NCI-H526 treated with DMSO at 0.1 percent for 48 hours (cell line): ENCODE measurements at regions not wholly inside any gene's neighbourhood (a gene's known extent, or its start where the extent isn't known, plus 50 kb on each side); places are given as distances from the start of the nearest gene placed in this dataset.

Experiments used
- DNase-seq: peaks from one replicate; lab custom pipeline; 2025; lab: John Stamatoyannopoulos, UW

GRCh38 chr22:49586873-49587272 is 240.8 kb downstream of the BRD1 start:
- no peak for DNase-seq

DNA sequence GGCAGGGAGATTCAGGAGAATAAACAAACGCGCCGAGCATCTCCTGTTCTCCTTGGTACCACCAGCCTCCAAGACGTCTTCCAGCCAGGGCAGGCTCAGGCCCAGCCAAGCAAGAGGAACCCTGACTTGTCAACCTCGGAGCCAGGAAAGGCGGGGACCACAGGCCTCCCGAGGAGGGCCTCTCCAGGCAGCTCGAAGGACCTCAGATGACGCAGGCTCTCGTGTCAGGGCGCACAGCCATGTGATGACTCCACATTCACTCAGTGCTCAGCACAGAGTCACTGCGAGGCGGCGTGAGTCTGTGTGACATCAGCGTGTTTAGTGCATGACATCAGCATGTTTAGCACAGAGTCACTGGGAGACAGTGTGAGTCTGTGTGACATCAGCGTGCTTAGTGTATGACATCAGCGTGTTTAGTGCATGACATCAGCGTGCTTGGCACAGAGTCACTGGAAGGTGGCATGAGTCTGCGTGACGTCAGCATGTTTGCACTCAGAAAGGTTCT is 241.4 kb downstream of the BRD1 start:
- no peak for DNase-seq

- no peak for DNase-seq
These were observed 242.0 kb downstream of the BRD1 start for GRCh38 chr22:49585461-49586243.

DNA sequence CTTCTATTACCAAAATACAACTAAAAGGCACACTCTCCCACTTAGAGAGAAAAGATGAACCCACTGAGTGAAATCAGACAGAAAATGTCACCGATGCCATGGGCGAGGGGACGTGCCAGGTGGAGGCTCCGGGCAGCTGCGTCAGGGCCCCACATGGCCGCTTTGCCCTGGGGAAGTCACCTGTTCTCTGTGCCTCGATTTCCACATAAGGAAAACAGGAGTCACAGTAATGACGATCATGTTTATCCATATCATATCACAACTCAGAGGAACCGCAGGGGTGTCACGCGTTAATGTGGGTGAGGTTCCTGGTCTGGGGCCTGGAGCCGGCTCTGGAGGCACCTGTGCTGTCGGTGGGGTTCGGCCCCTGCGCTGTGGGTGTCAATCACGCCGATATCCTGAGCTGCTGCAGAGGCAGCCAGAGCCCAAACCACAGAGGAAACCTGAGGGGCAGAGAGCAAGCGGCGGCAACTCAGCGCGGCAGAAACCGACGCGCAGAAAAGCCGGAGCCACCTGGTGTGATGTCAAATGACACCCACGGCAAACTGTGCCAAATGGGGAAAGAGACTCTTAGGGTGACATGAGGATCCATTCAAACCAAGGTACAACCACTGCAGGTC is 243.7 kb downstream of the BRD1 start:
- no peak for DNase-seq

DNA sequence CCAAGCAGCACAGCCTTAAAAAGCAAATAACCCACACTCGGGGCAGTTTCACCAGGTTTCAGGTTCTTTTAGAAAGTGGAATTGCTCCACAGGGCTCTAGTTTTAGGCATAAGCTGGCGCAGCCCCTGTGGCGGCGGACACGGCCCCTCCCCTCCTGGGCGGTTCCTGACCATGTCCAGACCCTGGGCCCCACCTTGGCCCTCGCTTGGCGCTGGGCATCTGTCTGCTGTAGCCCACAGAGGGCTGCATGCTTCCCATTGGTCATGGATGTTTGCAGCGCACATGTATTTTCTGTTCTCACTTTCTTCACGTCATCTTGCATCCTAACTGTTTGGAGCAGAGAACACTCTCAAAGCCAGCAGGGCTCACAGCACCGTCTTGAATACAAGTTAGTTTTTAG is 244.3 kb downstream of the BRD1 start:
- DNase-seq = no peak

GRCh38 chr22:49582678-49583077 is 245.0 kb downstream of the BRD1 start:
- no peak for DNase-seq

DNA sequence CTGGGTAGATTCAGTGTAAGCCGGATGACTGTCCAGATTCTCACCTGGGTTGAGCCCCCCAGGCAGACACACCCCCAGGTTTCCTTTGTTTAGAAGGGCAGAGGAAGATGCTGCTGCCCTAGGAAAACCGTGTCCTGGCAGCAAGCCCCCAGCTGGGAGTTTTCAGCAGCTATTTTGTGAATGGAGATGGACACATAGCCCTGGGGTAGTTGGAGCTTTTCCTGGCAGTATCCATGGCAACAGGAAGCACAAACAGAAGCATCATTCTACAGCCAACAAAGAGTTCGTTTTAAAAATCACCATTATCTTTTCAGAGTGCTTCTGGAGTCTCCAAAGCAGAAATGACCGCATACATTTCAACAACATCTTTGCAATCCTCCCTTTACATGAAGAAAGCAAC is 245.5 kb downstream of the BRD1 start:
- no peak for DNase-seq

GRCh38 chr22:49580024-49580423 is 247.6 kb downstream of the BRD1 start:
- no peak for DNase-seq

GRCh38 chr22:49577168-49578060 is 250.3 kb downstream of the BRD1 start:
- no peak for DNase-seq

DNA sequence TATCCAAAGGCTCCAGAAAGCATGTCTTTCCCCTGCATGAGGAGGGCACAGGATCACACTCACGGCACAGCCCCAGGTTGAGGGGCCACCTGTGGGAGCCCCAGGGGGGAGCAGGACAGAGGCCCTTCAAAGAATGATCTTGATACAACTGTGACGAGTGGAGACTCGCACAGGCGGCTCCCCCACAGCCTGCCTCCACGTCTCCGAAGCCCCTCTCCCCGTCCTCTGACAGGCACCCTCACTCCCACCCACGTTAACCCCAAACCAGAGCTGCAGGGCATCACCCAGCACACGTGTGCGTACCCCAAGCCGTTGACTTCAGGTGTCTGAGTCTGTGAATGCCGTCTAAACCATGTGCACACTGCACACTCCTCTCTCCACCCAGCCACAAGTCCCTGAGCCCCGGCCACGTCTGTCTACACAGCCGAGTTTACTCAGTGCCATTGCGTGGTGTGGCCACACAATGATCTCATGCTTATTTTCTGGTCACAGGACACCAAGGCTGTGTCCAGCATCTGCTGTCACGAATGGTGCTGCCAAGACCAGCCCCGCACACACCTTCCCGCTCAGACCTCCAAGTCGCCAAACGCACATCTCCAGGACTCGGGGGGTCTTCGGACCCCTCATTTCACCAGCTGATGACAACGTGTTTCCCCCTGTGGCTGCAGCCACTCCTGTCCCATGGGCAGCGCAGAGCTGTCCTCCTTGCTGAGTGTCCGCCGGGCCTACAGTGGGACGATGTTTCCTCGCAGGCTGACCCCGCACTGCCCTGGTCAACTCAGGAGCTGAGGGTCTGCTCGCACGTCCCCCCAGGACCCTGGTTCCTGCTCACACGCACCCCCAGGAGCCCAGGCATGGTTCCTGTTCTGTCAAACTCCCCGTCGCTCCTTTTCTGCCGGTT is 251.2 kb downstream of the BRD1 start:
- DNase-seq = no peak

DNA sequence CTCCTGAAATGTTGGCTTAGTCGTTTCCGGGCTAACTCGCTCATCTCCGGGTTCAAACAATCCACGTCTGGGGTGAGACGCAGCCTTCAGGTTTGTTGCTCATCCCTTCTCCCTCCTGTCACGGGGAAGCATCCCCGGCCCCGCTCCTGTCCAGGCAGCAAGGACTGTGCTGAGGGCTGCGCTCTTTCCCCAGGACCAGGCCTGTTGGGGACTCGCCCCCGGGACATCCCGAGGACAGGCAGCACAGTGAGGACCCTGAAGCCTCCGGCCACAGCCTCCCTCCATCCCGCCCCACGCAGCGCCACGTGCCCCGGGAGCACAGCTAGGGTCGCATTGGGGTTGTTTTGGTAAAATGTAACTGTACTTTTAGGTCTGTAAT is 252.0 kb downstream of the BRD1 start:
- DNase-seq = no peak

DNA sequence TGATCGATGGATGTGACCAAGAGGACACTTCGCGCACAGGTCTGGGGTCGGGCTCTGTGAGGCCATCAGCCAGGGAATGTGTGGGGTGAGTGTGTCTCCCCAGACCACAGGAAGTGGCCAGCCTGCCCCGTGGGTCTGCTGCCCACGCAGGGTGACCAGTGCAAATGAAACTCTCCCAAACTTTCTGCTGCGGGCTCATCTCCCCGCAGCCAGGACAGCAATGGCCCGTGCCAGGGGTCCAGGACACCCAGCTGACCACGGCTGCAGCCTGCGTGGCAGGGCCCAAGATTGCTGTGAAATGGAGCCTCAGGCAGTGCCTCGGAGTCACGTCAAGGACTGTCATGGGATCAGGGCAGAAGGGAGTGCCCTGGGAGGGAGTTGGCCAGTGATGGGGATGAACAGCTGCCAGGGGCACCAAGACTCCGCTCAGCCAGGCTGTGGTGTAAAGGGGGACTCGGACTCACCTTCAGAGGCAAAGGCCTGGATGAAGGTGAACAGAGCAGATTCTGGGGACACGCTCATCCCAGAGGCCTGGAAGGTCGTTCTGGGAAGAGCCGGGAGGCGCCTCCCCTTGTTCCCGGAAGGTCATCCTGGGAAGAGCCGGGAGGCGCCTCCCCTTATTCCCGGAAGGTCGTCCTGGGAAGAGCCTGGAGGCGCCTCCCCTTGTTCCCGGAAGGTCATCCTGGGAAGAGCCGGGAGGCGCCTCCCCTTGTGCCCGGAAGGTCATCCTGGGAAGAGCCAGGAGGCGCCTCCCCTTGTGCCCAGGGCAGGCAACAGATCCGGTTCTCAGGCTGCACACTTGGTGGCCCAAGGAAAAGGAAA is 252.6 kb downstream of the BRD1 start:
- DNase-seq = no peak

DNA sequence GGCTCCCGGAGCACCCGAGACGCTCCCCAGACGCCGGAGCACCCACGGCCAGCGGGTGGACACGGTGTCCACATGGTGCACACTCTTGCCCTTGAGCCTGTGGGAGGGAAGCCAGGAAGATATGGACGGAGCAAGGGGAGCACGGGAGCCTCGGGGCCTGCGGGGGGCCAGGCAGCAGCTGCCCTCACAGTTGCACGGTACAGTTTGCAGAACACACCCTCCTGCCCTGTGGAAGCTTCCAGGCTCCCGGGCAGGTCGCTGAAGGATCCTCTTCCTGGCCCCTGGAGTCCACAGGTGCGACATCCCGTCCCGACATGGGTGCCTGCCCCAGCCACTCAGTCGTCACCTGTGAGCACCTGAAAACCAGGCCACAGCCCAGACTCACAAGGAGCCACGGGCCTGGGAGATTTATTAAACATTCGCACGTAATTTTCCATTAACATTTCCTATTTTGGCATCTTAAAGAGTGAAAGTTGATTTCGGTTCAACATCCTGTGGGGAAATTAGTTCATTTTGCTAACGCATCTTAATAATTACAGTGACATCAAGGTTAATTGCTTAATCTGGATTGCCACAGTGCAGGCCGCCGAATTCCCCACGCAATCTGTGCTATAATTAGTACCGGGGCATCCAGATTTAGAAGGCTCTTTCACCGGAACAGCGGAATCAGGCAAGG is 253.3 kb downstream of the BRD1 start:
- DNase-seq = no peak

GRCh38 chr22:49573109-49573765 is 254.4 kb downstream of the BRD1 start:
- DNase-seq = no peak

DNA sequence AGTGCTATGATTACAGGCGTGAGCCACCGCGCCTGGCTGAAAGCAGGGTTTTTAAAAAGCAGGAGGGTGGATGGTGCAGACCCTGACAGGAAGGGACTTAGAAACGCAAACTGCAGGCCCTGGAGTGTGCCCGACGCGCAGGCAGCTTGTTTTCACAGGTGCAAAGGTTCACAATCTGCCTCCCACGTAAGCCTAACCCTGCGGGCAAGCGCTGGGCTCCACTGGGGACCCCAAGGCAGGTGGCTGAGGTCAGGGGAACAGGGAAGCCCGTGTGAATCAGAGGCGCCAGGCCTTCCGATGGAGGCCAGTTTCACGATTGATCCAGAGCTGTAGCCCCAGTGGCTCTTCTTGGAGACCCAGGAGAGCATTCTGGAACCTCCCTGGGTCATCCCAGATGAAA is 256.3 kb downstream of the BRD1 start:
- DNase-seq = no peak

GRCh38 chr22:49570032-49570848 is 257.4 kb downstream of the BRD1 start:
- no peak for DNase-seq

- DNase-seq = no peak
These were observed 258.2 kb downstream of the BRD1 start for GRCh38 chr22:49569286-49570031.

DNA sequence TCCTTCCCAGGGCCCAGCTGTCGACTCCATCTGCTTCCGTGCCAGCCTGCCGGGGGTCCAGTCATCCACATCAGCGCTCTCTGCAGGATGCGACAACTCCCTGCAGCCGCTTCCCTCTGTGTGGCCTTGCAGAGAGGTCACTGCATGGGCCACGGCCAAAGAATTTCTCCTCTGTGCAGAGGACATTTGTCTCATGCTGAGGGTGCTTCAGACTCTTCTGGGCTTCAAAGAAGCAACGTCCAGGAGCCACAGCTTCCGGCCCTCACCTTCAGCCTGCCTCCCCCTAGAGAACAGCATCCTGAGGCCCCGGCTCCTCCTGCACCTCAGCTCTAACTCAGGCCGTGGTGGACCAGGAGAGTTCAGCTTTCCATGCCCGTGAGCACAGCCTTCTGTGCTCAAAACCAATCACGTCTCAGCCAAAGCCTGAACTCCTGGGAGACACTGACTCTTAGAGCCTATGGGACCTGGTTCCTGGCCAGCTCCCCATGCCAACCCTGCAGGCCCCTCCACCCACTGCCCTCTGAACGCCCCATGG is 258.9 kb downstream of the BRD1 start:
- no peak for DNase-seq
